BLaER1 treated with 17β-estradiol and CSF1 and Interleukin-3, amounts not matched to agents 10 nM and 100 nM (cell line): ENCODE measurements at regions not wholly inside any gene's neighbourhood (a gene's known extent, or its start where the extent isn't known, plus 50 kb on each side); places are given as distances from the start of the nearest gene placed in this dataset.

Experiments used
- H3K27ac ChIP-seq, 11 experiments: shearing (Covaris generic); formaldehyde crosslinking; 2 replicates each; pipeline ENCODE4 v1.8.1; 2022
- H3K27me3 ChIP-seq, 11 experiments: shearing (Covaris generic); formaldehyde crosslinking; 2 replicates each; pipeline ENCODE4 v1.8.1; 2022
- H3K36me3 ChIP-seq, 11 experiments: shearing (Covaris generic); formaldehyde crosslinking; 2 replicates each; pipeline ENCODE4 v1.8.1; 2022
- H3K4me1 ChIP-seq, 10 experiments: shearing (Covaris generic); formaldehyde crosslinking; 2 replicates each; pipeline ENCODE4 v1.8.1; 2022
- H3K4me2 ChIP-seq, 11 experiments: shearing (Covaris generic); formaldehyde crosslinking; 2 replicates each; pipeline ENCODE4 v1.8.1; 2022
- H3K4me3 ChIP-seq, 10 experiments: shearing (Covaris generic); formaldehyde crosslinking; 2 replicates each; pipeline ENCODE4 v1.8.1; 2022
- H3K9ac ChIP-seq, 11 experiments: shearing (Covaris generic); formaldehyde crosslinking; 2 replicates each; pipeline ENCODE4 v1.8.1; 2022
- H3K9me3 ChIP-seq, 11 experiments: shearing (Covaris generic); formaldehyde crosslinking; replicated peaks in 1 of 11; 2 replicates each; pipeline ENCODE4 v1.8.1; 2022
- H4K20me1 ChIP-seq, 11 experiments: shearing (Covaris generic); formaldehyde crosslinking; 2 replicates each; pipeline ENCODE4 v1.8.1; 2022
- Cebpa-rat ChIP-seq, 11 experiments: shearing (Covaris generic); IDR thresholded peaks; 2 replicates each; pipeline ENCODE4 v1.8.1; 2022

DNA sequence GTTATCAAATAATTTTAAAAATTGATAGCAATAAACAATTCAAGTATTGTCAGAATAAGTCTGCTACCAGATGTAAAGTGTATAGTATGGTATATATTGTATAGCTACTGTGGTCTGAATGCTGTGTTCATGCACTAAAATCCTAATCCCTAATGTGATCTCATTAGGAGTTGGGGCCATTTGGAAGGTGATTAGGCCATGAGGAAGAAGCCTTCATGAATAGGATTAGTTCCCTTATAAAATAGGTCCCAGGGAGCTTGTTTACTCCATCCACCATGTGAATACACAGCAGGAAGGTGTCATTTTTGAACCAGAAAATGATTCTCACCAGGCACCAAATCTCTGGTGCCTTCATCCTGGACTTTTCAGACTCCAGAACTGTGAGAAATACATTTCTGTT is 363.0 kb upstream of the CNTN5 start:
- no peak overlapping the region for H3K27ac ChIP-seq
- H3K9me3 ChIP-seq = no peaks in the 10 kb centered on the region
- H3K36me3 ChIP-seq = no peaks in the 10 kb centered on the region
- H3K4me3 ChIP-seq = no peak overlapping the region
- no peak overlapping the region for H3K4me2 ChIP-seq
- TF ChIP-seq Cebpa-rat (IDR thresholded peaks at IDR 0.05) = no peak
- H4K20me1 ChIP-seq = no peaks in the 10 kb centered on the region
- no peak overlapping the region for H3K9ac ChIP-seq
- H3K27me3 ChIP-seq = no peaks in the 10 kb centered on the region
- no peaks in the 10 kb centered on the region for H3K4me1 ChIP-seq

DNA sequence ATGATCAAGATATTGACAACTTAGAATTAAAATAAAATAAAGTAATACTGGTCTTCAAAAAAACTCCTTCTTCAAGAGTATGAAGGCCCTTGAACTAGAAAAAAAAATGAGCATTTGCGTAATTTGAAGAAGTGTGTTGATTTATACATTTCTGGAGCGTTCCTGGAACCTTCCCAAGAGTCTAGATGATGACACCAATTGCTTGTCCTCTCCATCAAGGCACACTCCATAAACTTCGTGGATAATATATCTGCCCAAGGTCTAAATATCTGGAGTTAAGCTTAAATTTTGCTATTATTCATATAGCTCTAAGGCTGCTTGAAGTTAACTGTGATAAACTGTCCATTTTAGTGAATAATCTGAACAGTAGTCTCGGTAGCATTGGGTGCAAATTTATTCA is 361.3 kb upstream of the CNTN5 start:
- Histone ChIP-seq H3K4me1 (no peaks in the 10 kb centered on the region), H4K20me1 (no peaks in the 10 kb centered on the region), H3K27me3 (no peaks in the 10 kb centered on the region), H3K27ac (no peak overlapping the region), H3K36me3 (no peaks in the 10 kb centered on the region), H3K4me3 (no peak overlapping the region), H3K9me3 (no peaks in the 10 kb centered on the region), H3K9ac (no peak overlapping the region), H3K4me2 (no peak overlapping the region)
- TF ChIP-seq Cebpa-rat (IDR thresholded peaks at IDR 0.05) = no peak

DNA sequence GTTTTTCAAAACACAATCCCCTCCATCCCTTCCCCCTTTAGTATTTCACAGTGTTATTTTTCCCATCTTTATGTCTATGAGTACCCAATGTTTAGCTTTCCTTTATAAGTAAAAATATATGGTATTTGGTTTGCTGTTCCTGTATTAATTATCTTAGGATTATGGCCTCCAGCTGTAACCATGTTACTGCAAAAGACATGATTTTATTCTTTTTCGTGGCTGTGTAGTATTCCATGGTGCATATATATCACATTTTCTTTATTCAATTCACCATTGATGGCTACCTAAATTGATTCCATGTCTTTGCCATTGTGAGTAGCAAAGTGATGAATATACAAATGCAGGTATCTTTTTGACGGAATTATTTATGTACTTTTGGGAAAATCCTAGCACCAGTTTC is 346.4 kb upstream of the CNTN5 start:
- Histone ChIP-seq H3K4me2 (no peak overlapping the region), H4K20me1 (no peaks in the 10 kb centered on the region), H3K4me1 (no peaks in the 10 kb centered on the region), H3K4me3 (no peak overlapping the region), H3K27me3 (no peaks in the 10 kb centered on the region), H3K9me3 (no peaks in the 10 kb centered on the region; a peak in 1 of 22 replicates), H3K27ac (no peak overlapping the region), H3K9ac (no peak overlapping the region), H3K36me3 (no peaks in the 10 kb centered on the region)
- TF ChIP-seq Cebpa-rat (IDR thresholded peaks at IDR 0.05) = no peak

DNA sequence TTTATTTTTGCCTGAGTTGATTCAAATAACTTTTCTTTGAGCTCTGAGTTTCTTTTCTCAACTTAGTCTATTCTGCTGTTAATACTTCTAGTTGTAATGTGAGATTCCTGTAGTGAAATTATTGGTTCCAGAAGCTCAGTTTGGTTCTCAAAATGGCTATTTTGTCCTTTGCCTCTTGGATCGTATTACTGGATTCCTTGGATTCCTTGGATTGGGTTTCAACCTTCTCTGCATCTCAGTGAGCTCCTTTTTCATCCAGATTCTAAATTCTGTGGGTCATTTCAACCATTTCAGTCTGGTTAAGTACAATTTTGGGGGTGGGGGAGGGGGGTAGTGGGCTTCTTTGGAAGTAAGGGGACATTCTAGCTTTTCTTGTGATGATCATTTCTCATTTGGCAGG is 341.1 kb upstream of the CNTN5 start:
- Histone ChIP-seq H3K27ac (no peak overlapping the region), H3K4me3 (no peak overlapping the region), H3K36me3 (no peaks in the 10 kb centered on the region), H3K9ac (no peak overlapping the region), H3K27me3 (no peaks in the 10 kb centered on the region), H3K4me1 (no peaks in the 10 kb centered on the region), H3K4me2 (no peak overlapping the region), H3K9me3 (no peaks in the 10 kb centered on the region; a peak in 1 of 22 replicates), H4K20me1 (no peaks in the 10 kb centered on the region)
- TF ChIP-seq Cebpa-rat (IDR thresholded peaks at IDR 0.05) = no peak

DNA sequence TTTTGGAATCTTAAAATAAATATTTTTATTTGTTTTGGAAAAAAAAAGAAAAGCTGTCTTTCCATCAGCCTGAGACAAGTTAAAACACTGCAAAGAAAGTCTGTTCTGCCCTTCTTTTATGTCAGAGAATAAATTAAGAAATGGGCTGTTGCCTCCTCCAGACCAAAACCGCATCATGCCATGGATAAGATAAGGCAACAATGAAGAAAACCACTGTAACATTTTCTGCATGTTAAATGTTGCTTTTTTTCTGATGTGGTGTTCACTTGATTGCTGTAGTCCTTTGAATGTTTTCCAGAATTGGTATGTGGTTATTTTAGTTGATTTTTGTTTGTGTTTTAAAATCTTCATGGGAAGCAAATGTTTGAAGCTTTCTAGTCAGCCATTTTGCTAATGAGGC is 319.2 kb upstream of the CNTN5 start:
- H3K4me2 ChIP-seq = no peak overlapping the region
- H3K4me3 ChIP-seq = no peak overlapping the region
- H3K4me1 ChIP-seq = no peaks in the 10 kb centered on the region
- no peak overlapping the region for H3K9ac ChIP-seq
- no peaks in the 10 kb centered on the region for H4K20me1 ChIP-seq
- H3K9me3 ChIP-seq = no peaks in the 10 kb centered on the region
- H3K36me3 ChIP-seq = no peaks in the 10 kb centered on the region
- no peaks in the 10 kb centered on the region for H3K27me3 ChIP-seq
- TF ChIP-seq Cebpa-rat (IDR thresholded peaks at IDR 0.05) = no peak
- no peak overlapping the region for H3K27ac ChIP-seq

DNA sequence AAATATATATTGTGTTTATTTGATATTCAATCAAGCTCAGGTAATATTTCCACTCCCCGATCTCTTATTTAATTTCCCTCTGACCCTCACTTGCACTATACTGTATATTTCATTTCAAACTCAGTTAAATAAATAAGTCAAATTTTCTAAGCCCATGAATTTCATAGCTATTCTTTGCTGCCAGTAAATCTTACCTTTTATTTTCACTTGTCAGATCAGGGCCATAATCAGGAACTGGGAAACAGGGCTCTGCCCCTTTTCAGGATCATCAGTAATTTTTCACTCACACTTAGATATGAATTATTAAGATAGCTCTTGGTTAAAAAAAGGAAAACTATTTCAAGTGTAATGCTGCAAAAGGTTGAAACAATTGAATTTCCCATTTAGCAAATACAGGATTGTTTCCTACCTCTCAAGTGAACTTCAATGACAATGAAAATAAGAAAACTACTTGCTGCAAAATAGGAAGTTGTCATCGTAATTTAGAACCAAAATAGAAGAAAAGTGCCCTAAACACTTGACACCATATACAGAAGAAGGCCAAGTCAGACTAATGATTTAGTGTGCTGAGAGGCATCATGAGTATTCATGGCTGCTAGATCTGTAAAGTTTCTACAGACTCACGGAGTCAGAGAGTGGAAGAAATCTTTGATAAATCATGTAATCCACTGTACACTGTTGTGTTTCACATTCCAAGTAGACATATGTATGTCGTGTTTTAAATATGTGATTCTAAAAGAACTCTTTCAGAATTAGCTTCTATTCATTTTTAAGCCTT is 316.8 kb upstream of the CNTN5 start:
- no peak for TF ChIP-seq Cebpa-rat (IDR thresholded peaks at IDR 0.05)
- no peaks in the 10 kb centered on the region for H3K9me3 ChIP-seq
- no peaks in the 10 kb centered on the region for H3K36me3 ChIP-seq
- no peak overlapping the region for H3K4me2 ChIP-seq
- no peaks in the 10 kb centered on the region for H4K20me1 ChIP-seq
- no peak overlapping the region for H3K9ac ChIP-seq
- H3K27ac ChIP-seq = no peak overlapping the region
- no peak overlapping the region for H3K4me3 ChIP-seq
- H3K27me3 ChIP-seq = no peaks in the 10 kb centered on the region
- H3K4me1 ChIP-seq = no peaks in the 10 kb centered on the region

DNA sequence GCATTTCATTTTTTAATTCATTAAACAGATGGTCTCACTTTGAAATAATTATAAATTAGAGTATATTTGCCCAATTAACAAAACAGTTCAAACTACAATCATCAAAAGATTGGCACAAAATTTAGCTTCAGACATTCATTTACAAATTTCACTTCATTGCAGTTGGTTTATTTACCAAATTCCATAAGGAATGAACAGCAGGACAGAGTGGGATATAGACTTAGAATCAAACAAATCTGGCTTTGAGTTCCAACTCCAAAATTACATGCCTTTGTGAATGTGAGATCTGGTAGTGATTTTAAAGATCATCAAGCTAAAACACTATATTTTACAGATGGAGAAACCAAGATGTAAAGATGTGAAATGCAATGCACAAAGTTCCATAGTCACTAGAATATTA is 310.7 kb upstream of the CNTN5 start:
- no peak overlapping the region for H3K4me2 ChIP-seq

DNA sequence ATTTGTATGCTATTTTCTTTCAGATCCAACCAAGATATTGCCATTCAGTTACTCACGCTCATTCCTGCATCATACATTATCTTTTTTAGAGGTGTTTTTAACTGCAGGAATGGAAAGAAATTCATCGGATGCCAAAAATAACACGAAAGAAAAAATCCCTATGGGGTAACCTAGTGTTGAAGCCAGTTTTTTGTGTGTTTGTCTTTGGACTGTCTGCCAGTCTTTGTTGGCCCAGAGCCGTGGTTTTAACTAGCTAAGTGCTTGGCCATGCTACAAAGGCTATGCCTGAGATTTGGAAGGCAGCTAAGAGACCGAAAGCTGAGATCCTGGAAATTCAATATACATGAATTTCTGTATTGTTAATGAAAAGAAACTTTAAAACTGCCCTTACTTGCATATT is 309.8 kb upstream of the CNTN5 start:
- Histone ChIP-seq H3K4me3 (no peak overlapping the region), H4K20me1 (no peaks in the 10 kb centered on the region), H3K4me1 (no peaks in the 10 kb centered on the region), H3K27me3 (no peaks in the 10 kb centered on the region), H3K36me3 (no peaks in the 10 kb centered on the region), H3K9ac (no peak overlapping the region), H3K9me3 (peaks cover 0 to 17% (median 7%) of the 10 kb centered on the region in 11 experiments; a peak in 8 of 22 replicates), H3K4me2 (no peak overlapping the region), H3K27ac (no peak overlapping the region)
- no peak for TF ChIP-seq Cebpa-rat (IDR thresholded peaks at IDR 0.05)

More for the DNA sequence above, 310.7 kb upstream of the CNTN5 start:
- no peaks in the 10 kb centered on the region for H3K4me1 ChIP-seq
- H3K27ac ChIP-seq = no peak overlapping the region
- peaks cover 0 to 17% (median 7%) of the 10 kb centered on the region in 11 experiments; a peak in 8 of 22 replicates for H3K9me3 ChIP-seq
- H3K36me3 ChIP-seq = no peaks in the 10 kb centered on the region
- no peak for TF ChIP-seq Cebpa-rat (IDR thresholded peaks at IDR 0.05)
- no peaks in the 10 kb centered on the region for H3K27me3 ChIP-seq
- no peak overlapping the region for H3K4me3 ChIP-seq
- H3K9ac ChIP-seq = no peak overlapping the region
- H4K20me1 ChIP-seq = no peaks in the 10 kb centered on the region

DNA sequence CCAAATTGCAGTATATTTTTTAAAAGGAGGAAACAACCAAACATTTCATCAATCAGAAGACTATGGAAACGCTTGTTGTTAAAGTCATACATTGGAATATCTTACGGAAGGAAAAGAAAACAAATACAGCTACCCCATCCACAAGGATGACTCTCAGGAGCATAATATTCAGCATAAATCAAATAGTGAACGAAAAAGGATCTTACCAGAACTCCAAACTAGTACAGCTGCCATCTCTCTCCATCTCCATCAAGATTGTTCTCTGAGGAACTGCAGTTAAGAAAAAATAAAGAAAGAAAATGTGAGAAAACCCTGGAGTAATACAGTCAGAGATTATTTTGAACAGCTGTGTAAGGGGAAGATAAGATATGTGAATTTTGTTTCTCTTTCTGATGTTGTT is 299.8 kb upstream of the CNTN5 start:
- H3K9me3 ChIP-seq = no peaks in the 10 kb centered on the region
- H3K4me2 ChIP-seq = no peak overlapping the region
- H3K27ac ChIP-seq = no peak overlapping the region
- H3K4me1 ChIP-seq = no peaks in the 10 kb centered on the region
- no peaks in the 10 kb centered on the region for H3K36me3 ChIP-seq
- H4K20me1 ChIP-seq = no peaks in the 10 kb centered on the region
- TF ChIP-seq Cebpa-rat (IDR thresholded peaks at IDR 0.05) = no peak
- H3K4me3 ChIP-seq = no peak overlapping the region
- no peak overlapping the region for H3K9ac ChIP-seq
- H3K27me3 ChIP-seq = no peaks in the 10 kb centered on the region

DNA sequence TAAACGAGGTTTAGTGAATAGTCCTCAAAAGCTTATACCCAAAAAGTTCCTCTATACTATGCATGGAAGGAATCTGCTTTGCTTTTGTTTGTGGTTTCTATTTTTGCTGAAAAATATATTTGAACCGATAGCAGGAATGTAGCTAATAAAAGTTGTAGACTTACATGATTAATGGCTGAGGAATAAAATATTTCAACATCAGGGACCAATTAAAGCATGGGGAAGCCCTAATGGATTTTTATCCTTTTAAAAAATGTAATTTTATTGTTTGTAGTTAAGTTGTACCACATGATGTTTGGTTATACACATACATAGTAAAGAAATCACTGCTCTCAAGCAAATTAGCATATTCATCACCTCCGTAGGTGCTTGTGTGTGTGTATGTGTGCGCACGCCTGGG is 295.3 kb upstream of the CNTN5 start:
- Histone ChIP-seq H3K9ac (no peak overlapping the region), H3K27ac (no peak overlapping the region), H3K4me3 (no peak overlapping the region), H3K4me2 (no peak overlapping the region), H3K27me3 (no peaks in the 10 kb centered on the region), H4K20me1 (no peaks in the 10 kb centered on the region), H3K36me3 (no peaks in the 10 kb centered on the region), H3K4me1 (no peaks in the 10 kb centered on the region), H3K9me3 (no peaks in the 10 kb centered on the region)
- TF ChIP-seq Cebpa-rat (IDR thresholded peaks at IDR 0.05) = no peak
